Uterus (tissue), 2 donors: ENCODE measurements at regions not wholly inside any gene's neighbourhood (a gene's known extent, or its start where the extent isn't known, plus 50 kb on each side); places are given as distances from the start of the nearest gene placed in this dataset.
"Not testable (repeated sequence)": the region's sequence is repeated elsewhere in the genome, so short reads cannot be mapped to it uniquely, and the experiment has no call there.

ENCODE experiments used
- CTCF ChIP-seq, 4 experiments: fragments of 200-600 bp in 2 of 4; fragments of 450-650 bp in 2 of 4; sonication (generic) in 2 of 4; IDR thresholded peaks; one replicate each; pipeline ENCODE4 v1.5.1; 2016 to 2019; ENCODE audit warnings: antibody characterized with exemption in 4 of 4, mild to moderate bottlenecking in 2 of 4, moderate library complexity in 1 of 4
- POLR2A ChIP-seq, 2 donors: fragments of 450-650 bp; IDR thresholded peaks; one replicate each; pipeline ENCODE4 v1.6.1; 2016; ENCODE audit warnings: antibody characterized with exemption in 2 of 2, mild to moderate bottlenecking in 1 of 2, moderate library complexity in 1 of 2

- not testable (repeated sequence) for TF ChIP-seq CTCF, POLR2A (IDR thresholded peaks at IDR 0.05)
Measured at GRCh38 chr2:87319705-87320104, 298.1 kb upstream of the PLGLB1 start.
